GM21381 (cell line): ENCODE measurements at regions not wholly inside any gene's neighbourhood (a gene's known extent, or its start where the extent isn't known, plus 50 kb on each side); places are given as distances from the start of the nearest gene placed in this dataset.

Source experiments
- ATAC-seq: cut with Tn5 transposase; IDR thresholded peaks from one replicate; pipeline ENCODE4 v1.9.1; 2021; ENCODE audit warnings: mild to moderate bottlenecking, moderate library complexity; ENCODE audit not compliant: unreplicated experiment

DNA sequence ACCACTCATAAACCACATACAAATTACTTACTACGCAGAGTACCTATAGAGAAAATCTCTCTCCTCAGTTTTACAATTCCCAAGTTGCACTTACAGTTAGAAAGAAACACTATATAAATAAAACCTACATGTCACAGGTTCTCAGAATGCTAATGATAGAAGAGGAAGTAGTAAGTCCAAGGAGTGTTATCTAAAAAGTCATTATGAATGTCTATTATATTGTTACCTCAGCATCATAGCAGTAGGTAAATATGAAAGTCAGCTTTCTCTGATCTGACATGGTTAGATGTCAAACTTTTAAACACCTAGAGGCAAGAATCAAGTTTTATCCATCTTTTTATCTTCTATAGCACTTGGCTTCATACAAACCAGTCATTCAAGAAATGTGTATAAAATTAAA, 163.2 kb upstream of the FAM241A start:
- ATAC-seq = no peak

DNA sequence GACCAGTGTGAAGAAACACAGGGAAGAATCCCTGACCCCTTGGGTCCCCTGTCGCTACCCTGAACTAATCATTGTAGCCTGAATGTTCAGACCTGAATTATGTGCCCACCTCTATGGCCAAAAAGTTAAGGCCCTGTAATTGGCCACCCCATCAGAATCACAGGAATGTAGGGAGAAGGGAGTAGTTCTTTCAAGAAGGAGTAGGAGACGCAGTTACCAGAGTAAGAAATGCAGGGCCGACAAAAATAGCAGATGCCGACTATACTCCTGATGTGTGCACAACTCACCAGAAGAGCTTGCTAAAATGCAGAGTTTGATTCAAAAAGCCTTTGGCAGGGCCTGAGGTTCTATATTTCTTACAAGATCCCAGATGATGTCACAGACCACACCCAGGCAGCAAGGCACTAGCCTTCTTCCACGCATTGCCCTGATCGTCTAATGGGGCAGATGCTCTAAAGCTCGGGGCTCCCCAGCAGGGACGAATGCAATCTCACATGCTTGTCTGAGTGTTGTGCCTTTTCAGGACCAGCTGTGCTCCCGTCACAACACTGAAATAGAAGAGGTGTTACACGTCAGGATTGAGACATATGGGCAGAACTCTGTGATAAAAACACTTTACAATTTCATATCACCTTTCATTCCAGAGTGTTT, 161.0 kb upstream of the FAM241A start:
- ATAC-seq = no peak

DNA sequence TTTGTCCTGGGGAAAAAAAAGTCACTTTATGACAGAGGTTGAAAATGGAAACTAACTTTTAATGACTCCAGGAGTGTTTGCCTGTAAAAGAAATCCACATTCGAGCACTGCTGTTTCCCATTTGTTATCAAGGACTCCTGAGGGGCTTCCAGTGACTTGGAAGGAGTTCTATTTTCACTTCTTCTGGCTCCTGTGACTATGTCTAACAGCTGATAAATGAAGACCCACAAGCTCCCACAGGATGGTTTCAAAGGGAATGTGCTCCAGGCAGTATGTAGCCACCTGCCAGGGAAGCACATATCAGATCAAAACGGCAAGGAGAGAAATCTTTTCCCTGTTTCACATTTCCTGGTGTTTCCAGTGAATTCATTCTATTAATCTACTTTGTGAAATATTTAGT, 159.8 kb upstream of the FAM241A start:
- no peak for ATAC-seq

DNA sequence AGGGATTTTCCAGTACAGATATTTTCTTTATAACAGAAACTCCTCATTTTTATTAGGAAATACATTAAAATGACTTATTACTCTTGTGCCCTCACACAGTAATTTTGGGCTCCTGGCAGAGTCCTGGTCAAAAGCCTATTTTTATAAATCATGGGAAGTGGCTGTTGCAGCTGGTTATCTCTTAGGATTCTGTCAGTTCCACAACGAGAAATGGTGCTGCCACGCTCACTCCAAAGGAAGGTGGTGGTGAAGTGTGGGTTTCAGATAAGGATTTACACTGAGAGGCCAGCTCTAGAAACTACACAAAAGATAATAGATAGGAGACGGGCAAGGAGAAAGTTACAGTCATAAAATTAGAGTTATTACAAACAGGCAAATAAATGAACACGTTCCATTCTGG, 159.2 kb upstream of the FAM241A start:
- no peak for ATAC-seq

DNA sequence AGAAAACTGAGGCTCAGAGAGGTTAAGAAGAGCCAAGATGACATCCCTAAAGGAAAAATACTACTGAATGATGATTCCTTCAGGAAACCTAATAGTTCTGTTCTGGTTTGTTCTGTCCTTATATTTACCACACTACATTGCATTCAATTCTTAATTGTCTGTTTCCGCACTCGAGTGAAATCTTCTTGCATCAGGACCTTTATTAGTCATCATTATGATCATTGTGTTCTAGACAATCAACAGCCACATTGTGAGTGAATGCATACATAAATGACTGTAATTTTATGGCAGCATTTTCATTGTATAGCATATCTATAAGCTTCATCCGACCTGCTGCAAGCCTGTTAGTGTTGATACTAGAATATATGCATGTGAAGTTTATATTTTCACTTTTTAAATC, 156.7 kb upstream of the FAM241A start:
- ATAC-seq = no peak

- ATAC-seq = no peak
These were observed 155.4 kb upstream of the FAM241A start for GRCh38 chr4:111989817-111990216.

GRCh38 chr4:111991163-111991562, 154.1 kb upstream of the FAM241A start:
- peak; percentile 96 for ATAC-seq

GRCh38 chr4:111991797-111992196, 153.5 kb upstream of the FAM241A start:
- no peak for ATAC-seq

DNA sequence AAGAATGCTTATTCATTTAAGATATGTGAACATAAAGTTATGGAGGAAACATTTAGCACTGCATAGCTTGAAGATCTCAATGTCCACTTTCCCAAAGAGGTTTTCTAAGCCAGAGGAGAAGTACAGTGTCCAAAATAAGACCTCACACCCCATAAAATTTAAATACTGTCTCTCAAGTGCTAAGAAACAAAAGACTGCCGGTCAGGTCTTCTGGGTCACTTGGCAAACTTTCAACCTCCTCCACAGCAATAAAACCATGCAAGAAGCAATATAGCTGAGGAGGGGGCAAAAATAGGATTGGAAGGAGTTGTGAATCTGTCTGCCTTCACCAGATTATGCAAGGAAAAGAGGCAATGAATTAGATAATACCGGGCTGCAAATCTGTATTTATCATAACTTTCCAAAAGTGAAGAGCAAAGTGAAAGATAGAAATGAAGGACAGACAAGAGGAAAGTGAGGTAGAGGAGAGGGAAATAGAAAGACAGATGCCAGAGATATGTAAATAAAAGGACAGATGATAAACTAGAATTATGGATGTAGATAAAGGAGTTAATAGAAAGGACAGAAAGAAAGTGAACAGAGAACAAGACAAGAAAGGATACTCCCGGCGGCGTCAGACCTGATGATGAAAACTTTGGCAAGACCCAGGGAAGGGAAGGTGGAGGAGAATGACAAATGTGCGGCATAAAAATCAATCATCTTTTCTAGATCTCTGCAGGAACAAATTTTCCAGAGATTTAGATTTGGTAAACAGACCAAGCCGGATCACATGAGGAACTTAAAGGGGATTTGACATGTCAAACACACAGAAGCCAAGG, 152.7 kb upstream of the FAM241A start:
- no peak for ATAC-seq

- ATAC-seq = no peak
These were observed 150.9 kb upstream of the FAM241A start for GRCh38 chr4:111994392-111994791.

DNA sequence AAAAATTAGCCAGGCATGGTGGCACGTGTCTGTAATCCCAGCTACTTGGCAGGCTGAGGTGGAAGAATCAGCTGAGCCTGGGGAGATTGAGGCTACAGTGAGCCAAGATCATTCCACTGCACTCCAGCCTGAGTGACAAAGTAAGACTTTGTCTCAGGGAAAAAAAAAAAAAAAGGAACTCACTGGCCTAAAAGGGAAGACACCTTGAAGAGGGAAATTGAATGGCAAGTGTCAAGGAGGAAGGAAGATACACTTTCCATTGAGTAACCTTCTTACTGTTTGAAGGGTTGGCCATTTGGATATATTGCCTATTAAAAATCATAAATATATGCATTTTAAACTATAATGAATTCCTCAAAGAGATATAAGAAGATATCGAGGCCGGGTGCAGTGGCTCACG, 147.5 kb upstream of the FAM241A start:
- ATAC-seq = no peak

DNA sequence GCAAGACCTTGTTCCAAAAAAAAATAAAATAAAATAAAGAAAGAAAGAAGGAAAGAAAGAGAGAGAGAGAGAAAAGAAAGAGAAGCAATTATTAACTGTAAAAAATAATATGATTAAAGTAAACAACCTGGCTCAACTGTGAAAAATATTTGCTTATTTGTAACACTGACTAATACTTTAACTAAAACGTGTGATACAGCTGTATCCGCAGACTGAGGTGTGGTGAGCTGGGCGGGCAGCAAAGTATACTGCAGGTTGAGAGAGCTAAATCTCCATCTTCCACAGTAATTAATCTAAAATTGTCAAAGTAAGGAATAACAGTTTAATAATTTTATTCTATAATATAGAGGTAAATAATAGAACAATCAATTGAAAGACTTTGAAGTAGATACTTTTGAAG, 145.5 kb upstream of the FAM241A start:
- no peak for ATAC-seq

DNA sequence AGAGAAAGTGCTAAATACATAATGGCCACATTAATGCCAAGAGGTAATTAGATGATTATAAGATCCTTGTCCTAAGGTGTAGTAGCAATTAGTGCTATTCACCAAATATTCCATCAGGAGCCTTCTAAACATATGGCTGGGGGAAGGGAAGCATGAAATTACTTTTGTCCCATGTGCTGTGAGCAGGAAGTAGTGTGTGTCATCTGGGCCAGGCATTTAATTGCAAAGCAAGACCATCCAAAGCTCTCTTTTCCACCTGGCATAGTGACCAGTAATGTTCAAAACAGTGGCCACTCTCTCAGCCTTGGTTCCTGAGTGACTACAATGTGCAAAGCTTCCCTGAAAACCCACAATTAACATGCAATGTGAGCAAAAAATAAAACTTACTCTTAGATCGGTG, 144.2 kb upstream of the FAM241A start:
- no peak for ATAC-seq

DNA sequence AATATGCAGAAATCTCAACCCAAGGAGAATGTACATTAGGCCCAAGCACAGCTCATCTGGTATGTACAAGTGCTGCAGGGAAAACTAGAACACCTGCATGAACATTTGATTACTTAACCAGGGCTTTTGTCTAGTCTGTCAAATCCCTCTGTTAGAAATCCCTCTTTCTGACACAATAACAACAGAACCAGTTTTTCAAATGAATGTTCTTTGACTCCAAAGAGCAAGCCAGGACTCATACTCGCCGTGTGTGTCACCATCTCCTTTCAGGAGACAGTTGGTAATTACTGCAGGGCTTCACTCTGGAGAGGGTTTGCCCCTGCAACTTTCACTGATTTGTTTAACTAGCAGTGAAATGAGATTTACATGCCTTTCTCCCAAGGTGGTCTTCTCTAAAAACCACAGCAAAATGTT, 143.0 kb upstream of the FAM241A start:
- no peak for ATAC-seq

DNA sequence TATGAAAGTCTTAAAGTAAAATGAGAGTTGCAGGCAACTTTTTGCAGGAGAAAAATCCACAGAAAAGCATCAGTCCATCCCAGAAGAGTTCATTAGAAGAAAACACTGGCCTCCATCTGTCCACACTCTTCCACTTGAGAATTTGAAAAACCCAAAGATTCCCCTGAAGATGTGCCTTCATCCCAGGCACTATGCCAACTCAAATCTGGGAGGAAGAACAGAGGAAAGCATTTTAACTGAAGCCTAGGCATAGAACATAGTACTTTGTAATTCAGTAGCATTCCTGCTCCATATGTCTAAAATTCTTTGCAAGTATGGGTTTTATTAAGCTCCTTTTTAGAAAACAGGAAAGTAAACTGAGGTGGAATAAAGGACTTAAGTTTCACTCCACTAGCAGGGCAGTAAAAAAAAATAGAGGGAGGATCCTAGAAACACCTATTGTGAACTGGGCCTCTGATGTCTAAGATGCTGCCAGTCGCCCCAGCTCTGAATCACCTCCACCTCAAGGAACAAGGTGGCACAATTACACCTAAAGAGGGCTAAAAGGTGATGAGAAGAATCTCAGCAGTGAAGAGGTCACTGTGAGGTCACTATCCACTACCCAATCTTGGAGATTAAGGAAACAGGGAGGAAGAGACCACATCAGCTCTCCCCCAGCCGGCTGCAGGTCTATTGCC, 141.9 kb upstream of the FAM241A start:
- no peak for ATAC-seq

GRCh38 chr4:112005027-112005426, 140.2 kb upstream of the FAM241A start:
- no peak for ATAC-seq

GRCh38 chr4:112007391-112007790, 137.9 kb upstream of the FAM241A start:
- ATAC-seq = no peak

DNA sequence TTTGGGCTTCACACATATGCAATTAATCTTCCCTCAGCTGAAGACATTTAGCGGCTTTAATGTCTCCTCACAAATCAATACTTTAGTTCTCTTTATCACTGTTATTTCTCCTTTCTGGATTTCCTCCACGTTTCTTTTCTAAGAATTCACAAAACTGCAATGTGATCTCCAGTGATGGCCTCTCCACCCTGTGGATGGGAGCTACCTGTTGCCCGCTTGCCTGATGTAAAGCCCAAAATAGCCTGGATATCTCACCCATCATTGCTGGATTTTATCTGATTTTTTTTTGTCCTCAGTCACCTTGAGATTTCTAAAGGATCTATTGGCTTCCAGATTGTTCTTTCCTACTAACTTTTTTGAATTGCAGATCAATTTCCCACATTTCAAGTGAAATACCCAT, 129.3 kb upstream of the FAM241A start:
- no peak for ATAC-seq

DNA sequence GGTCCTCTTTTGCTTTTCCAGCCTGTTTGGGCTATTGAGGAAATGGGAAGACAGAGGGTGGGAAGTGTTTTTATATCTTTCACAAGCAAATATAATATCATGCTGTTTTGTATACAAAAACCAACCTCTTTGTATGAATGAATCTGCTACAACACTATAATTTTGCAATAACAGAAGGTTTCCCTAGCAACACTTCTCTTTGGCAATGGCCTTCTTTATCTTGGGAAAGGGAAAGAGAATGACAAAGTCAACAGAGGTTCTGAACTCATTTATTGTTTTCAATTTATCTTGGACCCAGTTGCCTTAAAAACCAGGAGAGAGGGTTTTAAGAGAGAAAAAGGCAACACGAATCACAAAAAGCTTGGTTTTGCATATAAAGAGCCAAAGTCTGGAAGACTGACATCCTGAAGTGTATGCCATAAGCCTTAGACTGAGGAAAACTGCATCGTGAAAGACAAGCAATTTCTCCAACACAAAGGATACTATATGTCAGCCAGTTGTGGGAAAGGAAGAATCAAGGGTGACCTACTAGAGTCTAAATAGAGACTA, 121.8 kb upstream of the FAM241A start:
- ATAC-seq = no peak

DNA sequence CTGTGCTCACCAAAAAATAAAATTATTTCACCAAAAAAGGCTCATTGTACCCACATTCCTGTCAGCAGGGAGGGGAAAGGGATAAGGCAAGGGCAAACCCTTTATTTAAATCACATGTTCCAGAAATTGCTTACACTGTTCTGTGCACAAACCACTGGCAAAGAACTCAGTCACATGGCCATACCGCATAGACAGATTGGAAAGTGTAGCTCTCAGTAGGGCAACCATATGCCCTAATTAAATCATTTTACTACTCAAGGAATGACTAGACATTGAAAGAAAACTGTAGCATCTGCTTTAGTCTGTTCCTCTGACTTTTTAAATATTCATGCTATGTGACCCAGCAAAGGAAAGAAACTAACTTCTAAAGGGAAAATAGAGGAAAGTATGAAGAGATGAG, 119.2 kb upstream of the FAM241A start:
- no peak for ATAC-seq

DNA sequence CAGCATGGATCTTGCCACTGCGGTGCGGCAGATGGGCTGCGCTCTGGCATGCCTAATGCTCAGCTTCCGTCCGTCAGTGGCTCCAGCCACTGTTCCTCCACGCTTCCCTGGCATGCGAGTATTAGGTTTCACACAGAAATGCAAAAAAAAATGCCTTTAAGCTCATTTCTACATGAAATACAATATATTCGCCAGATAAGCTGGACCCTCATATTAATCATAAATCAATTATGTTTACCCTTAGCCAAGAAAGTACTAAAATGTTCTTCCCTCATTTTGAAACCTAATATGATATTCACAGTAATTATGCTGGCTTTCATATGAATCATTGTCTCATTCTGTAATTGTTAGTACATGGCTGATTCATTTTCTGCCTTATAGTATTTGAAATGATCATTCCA, 115.5 kb upstream of the FAM241A start:
- no peak for ATAC-seq
